PFSK-1 (cell line): ENCODE measurements at regions not wholly inside any gene's neighbourhood (a gene's known extent, or its start where the extent isn't known, plus 50 kb on each side); places are given as distances from the start of the nearest gene placed in this dataset.

Experiments used
- FOXP2 ChIP-seq: optimal IDR thresholded peaks from 2 replicates; pipeline ENCODE3; 2011; ENCODE audit warnings: borderline replicate concordance, control low read depth, inconsistent platforms; ENCODE audit not compliant: insufficient read depth; ENCODE audit errors: extremely low read length, extremely low read depth
- POLR2AphosphoS5 ChIP-seq: IDR thresholded peaks from 2 replicates; pipeline ENCODE4 v1.6.1; 2012; ENCODE audit warnings: low read depth, mild to moderate bottlenecking, control low read depth, low read length, moderate library complexity
- SIN3A ChIP-seq: IDR thresholded peaks from 2 replicates; pipeline ENCODE4 v1.6.1; 2012; ENCODE audit warnings: mild to moderate bottlenecking, low read length, moderate library complexity, borderline replicate concordance; ENCODE audit not compliant: insufficient read depth
- TAF1 ChIP-seq: IDR thresholded peaks from 2 replicates; pipeline ENCODE4 v1.6.1; 2012; ENCODE audit warnings: low read length, control low read depth, borderline replicate concordance; ENCODE audit not compliant: insufficient read depth
- TF ChIP-seq, protein P1 (sequence below), 2 experiments: IDR thresholded peaks; 2 replicates each; pipeline versions ENCODE4 v1.6.1 to v1.8.0; 2011 to 2012; ENCODE audit warnings: low read depth in 2 of 2, low read length in 2 of 2, control low read depth in 1 of 2, inconsistent platforms in 1 of 2, mild to moderate bottlenecking in 1 of 2, moderate library complexity in 1 of 2; ENCODE audit not compliant: insufficient read depth in 1 of 2

GRCh38 chr9:113822315-113822714, 53.8 kb upstream of the ZNF618 start:
- TF ChIP-seq POLR2AphosphoS5 (no peak), TAF1 (no peak), SIN3A (no peak), FOXP2 (no peak)
- TF ChIP-seq, protein P1, sequence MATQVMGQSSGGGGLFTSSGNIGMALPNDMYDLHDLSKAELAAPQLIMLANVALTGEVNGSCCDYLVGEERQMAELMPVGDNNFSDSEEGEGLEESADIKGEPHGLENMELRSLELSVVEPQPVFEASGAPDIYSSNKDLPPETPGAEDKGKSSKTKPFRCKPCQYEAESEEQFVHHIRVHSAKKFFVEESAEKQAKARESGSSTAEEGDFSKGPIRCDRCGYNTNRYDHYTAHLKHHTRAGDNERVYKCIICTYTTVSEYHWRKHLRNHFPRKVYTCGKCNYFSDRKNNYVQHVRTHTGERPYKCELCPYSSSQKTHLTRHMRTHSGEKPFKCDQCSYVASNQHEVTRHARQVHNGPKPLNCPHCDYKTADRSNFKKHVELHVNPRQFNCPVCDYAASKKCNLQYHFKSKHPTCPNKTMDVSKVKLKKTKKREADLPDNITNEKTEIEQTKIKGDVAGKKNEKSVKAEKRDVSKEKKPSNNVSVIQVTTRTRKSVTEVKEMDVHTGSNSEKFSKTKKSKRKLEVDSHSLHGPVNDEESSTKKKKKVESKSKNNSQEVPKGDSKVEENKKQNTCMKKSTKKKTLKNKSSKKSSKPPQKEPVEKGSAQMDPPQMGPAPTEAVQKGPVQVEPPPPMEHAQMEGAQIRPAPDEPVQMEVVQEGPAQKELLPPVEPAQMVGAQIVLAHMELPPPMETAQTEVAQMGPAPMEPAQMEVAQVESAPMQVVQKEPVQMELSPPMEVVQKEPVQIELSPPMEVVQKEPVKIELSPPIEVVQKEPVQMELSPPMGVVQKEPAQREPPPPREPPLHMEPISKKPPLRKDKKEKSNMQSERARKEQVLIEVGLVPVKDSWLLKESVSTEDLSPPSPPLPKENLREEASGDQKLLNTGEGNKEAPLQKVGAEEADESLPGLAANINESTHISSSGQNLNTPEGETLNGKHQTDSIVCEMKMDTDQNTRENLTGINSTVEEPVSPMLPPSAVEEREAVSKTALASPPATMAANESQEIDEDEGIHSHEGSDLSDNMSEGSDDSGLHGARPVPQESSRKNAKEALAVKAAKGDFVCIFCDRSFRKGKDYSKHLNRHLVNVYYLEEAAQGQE (IDR thresholded peaks at IDR 0.05; ENCODE audit: insufficient read depth in 1 of 2, low read depth in 2 of 2, low read length in 2 of 2) = no peak

DNA sequence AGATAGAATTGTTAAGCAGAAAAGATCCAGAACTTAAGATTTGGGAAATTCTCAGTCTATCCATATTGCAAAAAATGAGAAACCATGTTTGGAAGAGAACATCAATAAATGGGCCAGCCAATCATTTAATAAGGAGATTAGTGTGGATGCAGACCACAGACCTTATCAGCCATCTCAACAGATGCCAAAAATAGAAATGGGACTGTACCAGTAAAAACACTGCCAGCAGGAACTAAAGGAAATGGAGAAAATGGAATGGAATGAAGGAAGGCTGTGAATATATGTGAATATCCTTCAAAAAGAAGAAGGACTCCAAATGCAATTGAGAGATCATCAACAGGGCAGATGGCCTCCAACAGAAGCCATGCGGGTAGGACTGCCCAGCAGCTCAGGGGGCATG, 52.7 kb upstream of the ZNF618 start:
- TF ChIP-seq, protein P1 (IDR thresholded peaks at IDR 0.05; ENCODE audit: insufficient read depth in 1 of 2, low read depth in 2 of 2, low read length in 2 of 2) = no peak
- TF ChIP-seq POLR2AphosphoS5 (no peak), TAF1 (no peak), SIN3A (no peak), FOXP2 (no peak)
